ENCODE measurements at regions not wholly inside any gene's neighbourhood (a gene's known extent, or its start where the extent isn't known, plus 50 kb on each side); places are given as distances from the start of the nearest gene placed in this dataset.

GRCh38 chr2:205936446-205936845, 149.5 kb downstream of the INO80D start:
- TF ChIP-seq CTCF (IDR thresholded peaks at IDR 0.05) (no peak), POLR2A (IDR thresholded peaks at IDR 0.05) (no peak)
